HEK293 (cell line): ENCODE measurements at regions not wholly inside any gene's neighbourhood (a gene's known extent, or its start where the extent isn't known, plus 50 kb on each side); places are given as distances from the start of the nearest gene placed in this dataset.
A peak's percentile ranks its signal among the peaks of the same experiment; 100 is the strongest.

ENCODE experiments used
- CTCF ChIA-PET: fragments of 350-600 bp; formaldehyde crosslinking; extraction: SDS; loops from one replicate; lab custom pipeline; 2021; ENCODE audit warnings: antibody characterized with exemption; lab: Yijun Ruan, JAX
- POLR2A ChIA-PET: fragments of 300-600 bp; formaldehyde crosslinking; extraction: SDS; loops from one replicate; lab custom pipeline; 2020; ENCODE audit warnings: antibody characterized with exemption, inconsistent platforms; lab: Yijun Ruan, JAX
- H3K27ac ChIP-seq: fragments of 200-500 bp; sonication (Bioruptor generic); 2 replicates; pipeline ENCODE4 v1.5.1; 2014; ENCODE audit warnings: low read depth, low read length, control low read depth, inconsistent platforms; ENCODE audit errors: extremely low read depth
- H3K36me3 ChIP-seq, 2 experiments: fragments of 200-500 bp in 1 of 2; sonication (Bioruptor generic) in 1 of 2; 1 replicate in 1 of 2; 2 replicates in 1 of 2; pipeline ENCODE4 v1.5.1; 2014 to 2017; ENCODE audit warnings: inconsistent platforms in 2 of 2, low read length in 2 of 2; ENCODE audit not compliant: control insufficient read depth in 2 of 2, insufficient read depth in 1 of 2
- H3K4me1 ChIP-seq: fragments of 200-500 bp; sonication (Bioruptor generic); 2 replicates; pipeline ENCODE4 v1.5.1; 2014; ENCODE audit warnings: mild to moderate bottlenecking, low read length, inconsistent platforms; ENCODE audit not compliant: control insufficient read depth, insufficient read depth
- H3K4me3 ChIP-seq: 2 replicates; pipeline ENCODE4 v1.5.1; 2011; ENCODE audit warnings: low read depth, mild to moderate bottlenecking, control low read depth, low read length, moderate library complexity
- H3K9me3 ChIP-seq: fragments of 200-500 bp; sonication (Bioruptor generic); 2 replicates; pipeline ENCODE4 v1.5.1; 2014; ENCODE audit warnings: low read depth, low read length, inconsistent platforms; ENCODE audit not compliant: control insufficient read depth, insufficient read depth
- ATF2 ChIP-seq: fragments of 450-650 bp; formaldehyde crosslinking; IDR thresholded peaks from 2 replicates; pipeline ENCODE4 v1.5.1; 2016; ENCODE audit warnings: missing biosample characterization, missing genetic modification characterization, low read depth
- BCL6B ChIP-seq: fragments of 450-650 bp; formaldehyde crosslinking; IDR thresholded peaks from 2 replicates; pipeline ENCODE4 v1.5.1; 2017; ENCODE audit warnings: missing biosample characterization, missing genetic modification characterization
- FEZF1 ChIP-seq: fragments of 450-650 bp; formaldehyde crosslinking; IDR thresholded peaks from 2 replicates; pipeline ENCODE4 v1.5.1; 2016; ENCODE audit warnings: missing biosample characterization, missing genetic modification characterization
- GFI1B ChIP-seq: fragments of 450-650 bp; formaldehyde crosslinking; IDR thresholded peaks from 2 replicates; pipeline ENCODE4 v1.5.1; 2016; ENCODE audit warnings: missing biosample characterization, missing genetic modification characterization
- GLI2 ChIP-seq: fragments of 450-650 bp; formaldehyde crosslinking; IDR thresholded peaks from 2 replicates; pipeline ENCODE4; 2017; ENCODE audit warnings: missing biosample characterization, missing genetic modification characterization, low read depth, borderline replicate concordance
- KLF8 ChIP-seq: fragments of 450-650 bp; formaldehyde crosslinking; IDR thresholded peaks from 2 replicates; pipeline ENCODE4 v1.5.1; 2016; ENCODE audit warnings: missing biosample characterization, missing genetic modification characterization
- PATZ1 ChIP-seq: fragments of 450-650 bp; formaldehyde crosslinking; IDR thresholded peaks from 2 replicates; pipeline ENCODE4 v1.5.1; 2016; ENCODE audit warnings: missing biosample characterization, missing genetic modification characterization
- PBX3 ChIP-seq: sonication (generic); formaldehyde crosslinking; IDR thresholded peaks from 2 replicates; pipeline ENCODE4 v1.8.1; 2022; ENCODE audit warnings: mild to moderate bottlenecking, moderate library complexity, missing genetic modification reagents
- PRDM6 ChIP-seq: fragments of 450-650 bp; formaldehyde crosslinking; IDR thresholded peaks from 2 replicates; pipeline ENCODE4 v1.5.1; 2017; ENCODE audit warnings: missing biosample characterization, missing genetic modification characterization
- SP3 ChIP-seq: fragments of 450-650 bp; formaldehyde crosslinking; IDR thresholded peaks from 2 replicates; pipeline ENCODE4 v1.5.1; 2016; ENCODE audit warnings: missing biosample characterization, missing genetic modification characterization
- WT1 ChIP-seq: fragments of 450-650 bp; formaldehyde crosslinking; IDR thresholded peaks from 2 replicates; pipeline ENCODE4 v1.5.1; 2016; ENCODE audit warnings: missing biosample characterization, missing genetic modification characterization
- ZBTB17 ChIP-seq: fragments of 450-650 bp; formaldehyde crosslinking; IDR thresholded peaks from 2 replicates; pipeline ENCODE4 v1.5.1; 2016; ENCODE audit warnings: missing biosample characterization, missing genetic modification characterization
- ZNF24 ChIP-seq: fragments of 450-650 bp; formaldehyde crosslinking; IDR thresholded peaks from 2 replicates; pipeline ENCODE4 v1.5.1; 2016; ENCODE audit warnings: missing biosample characterization, missing genetic modification characterization
- ZNF449 ChIP-seq: fragments of 450-650 bp; formaldehyde crosslinking; IDR thresholded peaks from 2 replicates; pipeline ENCODE4 v1.5.1; 2017; ENCODE audit warnings: missing biosample characterization, mild to moderate bottlenecking, missing genetic modification characterization, moderate library complexity
- ZNF510 ChIP-seq: fragments of 450-650 bp; formaldehyde crosslinking; IDR thresholded peaks from 2 replicates; pipeline ENCODE4 v1.5.1; 2018; ENCODE audit warnings: mild to moderate bottlenecking, missing genetic modification characterization, missing biosample characterization; ENCODE audit not compliant: insufficient replicate concordance
- ZNF529 ChIP-seq: fragments of 450-650 bp; formaldehyde crosslinking; IDR thresholded peaks from 2 replicates; pipeline ENCODE4 v1.5.1; 2017; ENCODE audit warnings: missing genetic modification characterization, missing biosample characterization; ENCODE audit not compliant: insufficient replicate concordance
- ZNF621 ChIP-seq: fragments of 450-650 bp; formaldehyde crosslinking; IDR thresholded peaks from 2 replicates; pipeline ENCODE4 v1.5.1; 2017; ENCODE audit warnings: missing biosample characterization, missing genetic modification characterization
- ZNF843 ChIP-seq: fragments of 450-650 bp; formaldehyde crosslinking; IDR thresholded peaks from 2 replicates; pipeline ENCODE4 v1.5.1; 2016; ENCODE audit warnings: missing biosample characterization, missing genetic modification characterization

- TF ChIP-seq ATF2, result no peak
- TF ChIP-seq GFI1B (tag by site-specific recombination), result no peak
- no peak for TF ChIP-seq ZNF510
- TF ChIP-seq ZNF621, result no peak
- no peak for TF ChIP-seq SP3 (tag by site-specific recombination)
- TF ChIP-seq ZNF449, result no peak
- no peak for TF ChIP-seq ZBTB17 (tag by site-specific recombination)
- TF ChIP-seq PBX3 (CRISPR knock-in tag), result no peak
- no peak for TF ChIP-seq PATZ1 (tag by site-specific recombination)
- ChIA-PET POLR2A (no interaction called here), CTCF (interaction anchor here (0.5 to 0.6 kb wide), 2 partner anchors 167 to 701 kb away, joined by 3 read pairs; no protein-coding TSS in a partner anchor)
- Histone ChIP-seq H3K27ac (no peak overlapping the region), H3K9me3 (no peaks in the 10 kb centered on the region), H3K36me3 (no peaks in the 10 kb centered on the region), H3K4me3 (no peak overlapping the region), H3K4me1 (no peaks in the 10 kb centered on the region)
Measured at GRCh38 chr7:17152721-17153120, 145.7 kb upstream of the AHR start.

- H3K4me1 ChIP-seq, result no peaks in the 10 kb centered on the region
- CTCF ChIA-PET, result interaction anchor here (0.5 to 0.6 kb wide), 2 partner anchors 166 to 702 kb away, joined by 3 read pairs; no protein-coding TSS in a partner anchor
Measured at GRCh38 chr7:17153536-17153935, 144.9 kb upstream of the AHR start.

GRCh38 chr7:17155529-17155928 lies 142.9 kb upstream of the AHR start:
- Histone ChIP-seq H3K9me3 (no peaks in the 10 kb centered on the region), H3K27ac (no peak overlapping the region), H3K36me3 (no peaks in the 10 kb centered on the region), H3K4me3 (no peak overlapping the region), H3K4me1 (no peaks in the 10 kb centered on the region)
- ChIA-PET POLR2A (no interaction called here), CTCF (no interaction called here)
- TF ChIP-seq PRDM6 (tag by site-specific recombination), result peak; percentile 34; the same call in 1 of the 2 replicates
- peak; percentile 24; the same call in 1 of the 2 replicates for TF ChIP-seq FEZF1 (tag by site-specific recombination)
- no peak for TF ChIP-seq GLI2
- peak; percentile 58; the same call in 1 of the 2 replicates for TF ChIP-seq ZNF843 (tag by site-specific recombination)
- no peak for TF ChIP-seq ZNF529 (tag by site-specific recombination)
- peak; percentile 43; the same call in 1 of the 2 replicates for TF ChIP-seq BCL6B
- no peak for TF ChIP-seq ZNF24 (tag by site-specific recombination)

More at GRCh38 chr7:17153536-17153935, 144.9 kb upstream of the AHR start:
- Histone ChIP-seq H3K4me3 (no peak overlapping the region), H3K27ac (no peak overlapping the region), H3K9me3 (no peaks in the 10 kb centered on the region)
- TF ChIP-seq PATZ1 (tag by site-specific recombination) (no peak), WT1 (tag by site-specific recombination) (no peak), KLF8 (tag by site-specific recombination) (no peak)
- TF ChIP-seq, all 188 proteins: peak for 0
- POLR2A ChIA-PET, result no interaction called here
- no peaks in the 10 kb centered on the region for H3K36me3 ChIP-seq
